GM21526 (cell line): ENCODE measurements at regions not wholly inside any gene's neighbourhood (a gene's known extent, or its start where the extent isn't known, plus 50 kb on each side); places are given as distances from the start of the nearest gene placed in this dataset.
"Not testable (repeated sequence)": the region's sequence is repeated elsewhere in the genome, so short reads cannot be mapped to it uniquely, and the experiment has no call there.

ENCODE experiments used
- ATAC-seq: cut with Tn5 transposase; IDR thresholded peaks from one replicate; pipeline ENCODE4 v1.9.1; 2021; ENCODE audit warnings: moderate library complexity; ENCODE audit not compliant: unreplicated experiment, low FRiP score

GRCh38 chr10:128178302-128178958 lies 52.2 kb upstream of the MKI67 start:
- peak; percentile 72 for ATAC-seq

- no peak for ATAC-seq
These were observed 54.6 kb upstream of the MKI67 start for GRCh38 chr10:128180843-128181242.

- no peak for ATAC-seq
These were observed 59.4 kb upstream of the MKI67 start for GRCh38 chr10:128185627-128186026.

DNA sequence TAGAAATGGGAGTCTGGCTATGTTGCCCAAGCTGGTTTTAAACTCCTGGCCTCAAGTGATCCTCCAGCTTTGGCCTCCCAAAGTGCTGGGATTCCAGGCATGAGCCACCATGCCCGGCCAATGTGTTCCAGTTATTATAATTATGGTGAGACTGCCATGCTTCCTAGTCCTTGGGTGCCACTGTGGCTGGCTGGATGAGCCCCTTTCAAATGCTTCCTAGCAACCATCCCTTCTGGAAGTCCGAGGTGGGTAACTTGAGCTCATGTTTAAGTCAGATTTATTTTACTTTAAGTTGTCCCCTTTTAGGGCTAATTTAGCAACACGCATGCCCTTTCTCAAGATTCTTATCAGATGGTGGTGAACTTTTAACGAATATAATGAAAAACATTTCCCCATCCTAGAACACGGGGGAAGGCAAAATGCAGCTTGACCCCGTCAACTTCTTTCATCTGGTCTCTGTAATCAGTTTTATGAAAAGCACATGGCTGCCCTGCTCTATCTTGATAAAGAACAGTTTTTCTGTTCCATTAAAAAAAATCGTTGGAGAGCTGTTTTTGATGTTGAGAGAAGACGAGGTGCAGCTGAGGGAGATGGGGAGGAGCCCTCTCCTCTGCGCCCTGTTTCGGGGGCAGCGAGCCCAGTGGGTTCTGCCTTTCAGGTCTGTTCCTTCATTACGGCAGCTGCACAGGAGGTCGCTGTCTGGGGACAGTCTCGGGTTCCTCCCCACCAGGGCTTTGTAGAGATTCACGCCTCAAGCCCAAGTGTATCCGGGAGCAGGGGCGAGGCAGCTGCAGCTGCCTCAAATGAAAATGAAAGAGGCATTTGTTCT lies 61.0 kb upstream of the MKI67 start:
- no peak for ATAC-seq

DNA sequence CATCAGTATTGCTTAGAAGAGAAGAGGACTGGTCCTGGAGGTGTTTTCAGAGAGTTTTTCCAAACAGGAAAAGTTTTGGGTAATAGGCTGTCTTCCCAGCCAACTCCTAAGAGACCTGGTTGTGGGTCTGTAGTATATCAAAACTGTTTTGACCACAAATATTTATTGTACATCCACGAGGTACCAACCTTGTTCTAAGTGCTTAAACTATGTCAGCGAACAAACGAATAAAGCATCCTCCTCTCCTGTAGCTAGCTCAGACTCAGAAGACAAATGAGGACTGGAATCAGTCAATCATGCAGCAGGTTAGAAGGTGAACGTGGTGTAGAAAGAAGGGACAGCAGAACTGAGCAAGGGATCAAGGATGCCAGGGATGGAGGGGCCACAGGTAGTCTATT lies 61.6 kb upstream of the MKI67 start:
- no peak for ATAC-seq

DNA sequence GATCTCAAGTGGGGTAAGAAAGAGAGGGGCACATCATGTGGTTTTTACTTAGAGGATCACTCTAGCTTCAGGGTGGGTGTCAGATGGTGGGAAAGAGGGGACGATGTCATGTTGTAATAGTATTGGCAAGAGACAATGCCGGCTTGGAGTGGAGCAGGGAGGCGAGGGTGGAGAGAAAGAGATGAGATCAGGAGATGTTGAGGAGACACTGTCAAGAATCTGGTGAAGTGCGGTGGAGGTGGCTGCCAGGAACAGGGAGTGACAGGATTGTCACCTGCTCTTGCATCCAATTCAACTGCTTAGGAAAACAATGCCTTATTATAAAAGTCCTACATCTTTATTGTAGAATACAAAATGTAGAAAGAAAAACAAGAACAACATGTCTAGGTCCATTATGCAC lies 63.0 kb upstream of the MKI67 start:
- no peak for ATAC-seq

- ATAC-seq: no peak
These were observed 65.6 kb upstream of the MKI67 start for GRCh38 chr10:128191847-128192246.

DNA sequence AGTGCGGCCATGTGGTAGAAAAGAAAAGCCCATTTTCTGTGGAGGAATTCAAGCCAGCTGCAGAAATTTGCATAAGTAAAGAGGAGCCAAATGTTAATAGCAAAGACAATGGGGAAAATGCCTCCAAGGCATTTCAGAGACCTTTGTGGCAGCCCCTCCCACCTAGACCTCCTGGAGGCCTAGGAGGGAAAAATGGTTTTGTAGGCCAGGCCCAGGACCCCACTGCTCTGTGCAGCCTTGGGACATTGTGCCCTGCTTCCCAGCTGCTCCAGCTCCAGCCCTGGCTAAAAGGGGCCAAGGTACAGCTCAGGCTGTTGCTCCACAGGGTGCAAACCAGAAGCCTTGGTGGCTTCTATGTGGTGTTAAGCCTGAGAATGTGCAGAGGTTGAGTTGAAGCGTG lies 75.6 kb upstream of the MKI67 start:
- not testable (repeated sequence) for ATAC-seq

GRCh38 chr10:128203028-128203427 lies 76.8 kb upstream of the MKI67 start:
- ATAC-seq: no peak

DNA sequence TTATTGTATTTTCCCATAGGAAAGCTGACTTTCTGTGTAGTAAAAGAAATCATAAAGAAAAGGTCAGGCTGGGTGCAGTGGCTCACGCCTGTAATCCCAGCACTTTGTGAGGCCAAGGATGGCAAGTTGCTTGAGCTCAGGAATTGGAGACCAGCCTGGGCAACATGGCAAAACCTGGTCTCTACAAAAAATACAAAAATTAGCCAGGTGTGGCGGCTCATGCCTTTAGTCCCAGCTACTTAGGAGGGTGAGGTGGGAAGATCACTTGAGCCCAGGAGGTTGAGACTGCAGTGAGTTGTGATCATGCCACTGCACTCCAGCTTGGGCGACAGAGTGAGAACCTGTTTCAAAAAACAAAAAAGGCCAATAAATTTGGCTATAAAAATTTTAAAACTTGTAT lies 79.4 kb upstream of the MKI67 start:
- not testable (repeated sequence) for ATAC-seq

- no peak for ATAC-seq
These were observed 80.5 kb upstream of the MKI67 start for GRCh38 chr10:128206676-128207075.

DNA sequence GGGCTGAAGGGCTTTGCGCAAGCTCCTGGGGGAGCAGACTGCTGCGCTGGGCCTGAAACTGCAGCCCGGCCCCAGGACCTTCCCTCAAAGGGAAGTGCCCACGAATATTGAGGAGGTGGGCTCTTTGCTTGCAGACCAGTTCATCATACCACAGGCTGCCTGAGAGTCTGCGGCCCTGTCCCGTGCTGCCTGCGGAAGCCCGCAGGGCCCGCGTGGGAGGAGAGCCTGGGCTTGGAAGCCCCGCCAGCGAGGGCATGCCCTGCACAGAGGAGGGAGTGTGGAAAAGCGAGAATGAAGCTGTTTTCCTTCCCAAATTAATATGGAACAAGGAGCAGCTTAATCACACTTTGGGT lies 83.6 kb upstream of the MKI67 start:
- ATAC-seq: no peak

DNA sequence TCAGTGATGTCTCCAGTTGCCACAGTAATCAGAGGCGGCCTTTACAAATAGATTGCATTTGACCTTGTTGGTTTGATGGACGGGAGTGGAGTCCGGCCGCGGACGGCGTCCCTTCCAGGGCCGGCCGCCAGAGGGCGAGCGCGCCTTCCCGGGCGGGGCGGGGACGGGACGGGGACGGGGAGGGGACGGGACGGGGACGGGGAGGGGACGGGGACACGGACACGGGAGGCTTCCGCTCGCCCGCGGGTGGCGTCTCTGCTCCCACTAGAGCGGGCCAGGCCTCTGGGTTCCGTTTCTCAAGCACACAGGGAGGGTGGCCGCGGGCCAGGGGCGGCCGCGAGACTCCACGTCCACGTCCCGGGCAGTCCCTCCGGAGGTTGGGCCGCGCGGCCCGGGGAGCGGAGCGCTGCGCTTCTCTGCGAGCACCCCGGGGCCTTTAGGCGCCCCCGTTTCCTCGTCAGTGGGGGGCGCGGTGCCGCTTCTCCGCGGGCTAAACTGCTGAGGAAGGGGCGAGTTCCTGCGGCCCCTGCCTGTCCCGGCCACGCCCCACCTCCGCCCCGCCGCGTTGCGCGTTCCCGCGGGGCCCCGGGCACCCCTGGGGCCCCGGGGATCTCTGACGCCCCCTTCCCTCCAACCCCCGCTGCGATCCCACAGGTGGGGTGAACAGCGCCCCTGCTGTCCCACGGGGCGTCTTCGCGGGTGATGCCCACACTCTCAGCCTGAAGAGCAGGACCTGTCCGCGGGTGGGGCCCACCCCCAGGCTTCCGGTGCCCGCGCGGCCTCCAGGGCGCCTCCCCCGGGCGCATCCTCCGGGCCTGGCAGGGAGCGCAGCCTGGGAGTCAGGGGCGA lies 84.2 kb upstream of the MKI67 start:
- ATAC-seq: no peak

- no peak for ATAC-seq
These were observed 84.9 kb upstream of the MKI67 start for GRCh38 chr10:128211064-128211504.

GRCh38 chr10:128211953-128212727 lies 85.9 kb upstream of the MKI67 start:
- ATAC-seq: peak; percentile 98

DNA sequence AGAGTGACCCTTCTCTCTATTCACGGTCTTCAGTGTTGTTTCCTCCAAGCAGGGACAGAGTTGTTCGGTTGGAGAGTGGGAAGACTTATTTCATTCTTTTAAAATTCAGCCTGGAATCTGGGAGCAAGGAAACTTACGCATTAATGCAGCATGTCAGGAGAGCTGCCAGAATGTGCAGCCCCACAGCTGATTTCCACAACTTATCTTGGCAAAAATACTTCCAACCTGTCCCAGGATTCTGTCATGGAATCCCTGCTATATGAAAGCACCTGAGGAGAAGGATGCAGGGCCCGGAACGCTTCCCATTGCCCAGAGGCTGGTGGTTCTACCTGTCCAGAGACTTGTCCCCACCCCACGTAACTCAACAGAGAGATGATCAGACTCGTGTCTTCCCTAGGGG lies 86.9 kb upstream of the MKI67 start:
- no peak for ATAC-seq

GRCh38 chr10:128215733-128216132 lies 89.5 kb upstream of the MKI67 start:
- no peak for ATAC-seq

GRCh38 chr10:128217136-128217535 lies 90.9 kb upstream of the MKI67 start:
- ATAC-seq: no peak

- no peak for ATAC-seq
These were observed 91.9 kb upstream of the MKI67 start for GRCh38 chr10:128218161-128218560.

DNA sequence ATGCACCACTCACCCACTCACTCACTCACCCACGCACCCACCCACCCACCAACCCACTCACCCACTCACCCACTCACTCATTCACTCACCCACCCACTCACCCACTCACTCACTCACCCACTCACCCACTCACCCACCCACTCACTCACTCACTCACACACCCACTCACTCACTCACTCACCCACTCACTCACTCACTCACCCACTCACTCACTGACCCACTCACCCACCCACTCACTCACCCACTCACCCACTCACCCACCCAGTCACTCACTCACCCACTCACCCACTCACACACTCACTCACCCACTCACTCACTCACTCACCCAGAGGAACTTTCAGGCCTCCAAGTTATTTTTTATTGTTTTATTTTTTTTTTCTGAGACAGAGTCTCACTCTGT lies 93.1 kb upstream of the MKI67 start:
- no peak for ATAC-seq

DNA sequence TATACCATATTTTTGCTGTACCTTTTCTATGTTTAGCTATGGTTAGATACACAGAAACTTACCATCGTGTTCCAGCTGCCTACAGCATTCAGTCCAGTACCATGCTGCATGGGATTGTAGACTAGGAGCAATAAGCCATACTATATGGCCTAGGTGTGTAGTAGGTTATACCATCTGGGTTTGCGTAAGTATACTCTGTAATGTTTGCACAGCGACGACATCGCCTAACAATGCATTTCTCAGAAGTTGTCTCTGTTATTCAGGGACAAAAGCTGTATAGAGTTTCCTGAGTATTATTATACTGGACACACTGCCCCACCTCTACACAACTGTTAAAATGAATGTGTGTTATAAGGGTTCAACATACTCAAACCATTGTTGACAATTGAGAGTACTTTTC lies 93.8 kb upstream of the MKI67 start:
- ATAC-seq: no peak
